HepG2 (cell line): ENCODE measurements at regions not wholly inside any gene's neighbourhood (a gene's known extent, or its start where the extent isn't known, plus 50 kb on each side); places are given as distances from the start of the nearest gene placed in this dataset.

Experiments used
- ATAC-seq: fragments of 200-7000 bp; cut with Tn5 transposase; 3 replicates; pipeline ENCODE4 v1.9.1; 2020; ENCODE audit warnings: mild to moderate bottlenecking, moderate library complexity
- BruUV-seq: library from RNA; stranded (reverse); fragments of 400-500 nt; replicated peaks from 2 replicates; lab custom pipeline; 2021; lab: Mats Ljungman, UMichigan
- CTCF ChIA-PET: fragments of 300-600 bp; formaldehyde crosslinking; extraction: SDS; loops from one replicate; lab custom pipeline; 2021; ENCODE audit warnings: low total read pairs, inconsistent platforms, low intra/inter-chr PET ratio; lab: Yijun Ruan, JAX
- POLR2A ChIA-PET: fragments of 350-600 bp; sonication (Branson Sonifier 250); formaldehyde crosslinking; loops from one replicate; lab custom pipeline; 2020; ENCODE audit warnings: antibody characterized with exemption, inconsistent platforms; lab: Yijun Ruan, JAX
- DNase-seq: peaks from one replicate; pipeline ENCODE4 v3.0.0-alpha.2; 2015; ENCODE audit warnings: low spot score
- FAIRE-seq: peaks from 3 replicates; lab custom pipeline; 2011; peaks lifted over from hg19 to GRCh38; lab: Jason Lieb, UNC
- H2AFZ ChIP-seq: one replicate; pipeline ENCODE4 v1.6.1; 2011; ENCODE audit warnings: low read length, inconsistent platforms
- H3K27ac ChIP-seq: fragments of 300-600 bp; 3 replicates; pipeline ENCODE4 v1.8.0; 2011; ENCODE audit warnings: mixed run types, mild to moderate bottlenecking, mixed read lengths, low read length, inconsistent platforms; ENCODE audit not compliant: insufficient read depth; ENCODE audit errors: extremely low read length
- H3K27me3 ChIP-seq, 2 experiments: fragments of 200-600 bp in 1 of 2; 2 replicates in 1 of 2; 3 replicates in 1 of 2; pipeline versions ENCODE4 v1.6.0 to v1.8.0; 2011; ENCODE audit warnings: low read length in 2 of 2, mild to moderate bottlenecking in 2 of 2, moderate library complexity in 2 of 2, inconsistent platforms in 1 of 2; ENCODE audit not compliant: insufficient read depth in 2 of 2, control insufficient read depth in 1 of 2
- H3K36me3 ChIP-seq, 2 experiments: fragments of 200-600 bp in 1 of 2; replicated peaks in 1 of 2; 2 replicates in 1 of 2; 3 replicates in 1 of 2; pipeline versions ENCODE4 v1.5.1 to v1.8.0; 2011; ENCODE audit warnings: low read length in 2 of 2, inconsistent platforms in 1 of 2; ENCODE audit not compliant: insufficient read depth in 2 of 2, control insufficient read depth in 1 of 2
- H3K4me1 ChIP-seq: 2 replicates; pipeline ENCODE4 v1.5.1; 2012; ENCODE audit warnings: low read length, inconsistent platforms; ENCODE audit not compliant: insufficient read depth
- H3K4me2 ChIP-seq: 2 replicates; pipeline ENCODE4 v1.6.0; 2011; ENCODE audit warnings: low read depth, low read length, inconsistent platforms
- H3K4me3 ChIP-seq, 3 experiments: fragments of 200-600 bp in 1 of 3; sonication (generic), shearing (Covaris generic) in 1 of 3; replicated peaks in 1 of 3; 2 replicates each; pipeline ENCODE4 v1.5.1; 2011 to 2016; ENCODE audit warnings: low read length in 3 of 3, inconsistent platforms in 2 of 3, low read depth in 2 of 3, mild to moderate bottlenecking in 2 of 3, control low read depth in 1 of 3, mixed read lengths in 1 of 3; ENCODE audit not compliant: insufficient read depth in 1 of 3
- H3K79me2 ChIP-seq: one replicate; pipeline ENCODE4 v1.6.1; 2011; ENCODE audit warnings: low read length, inconsistent platforms; ENCODE audit not compliant: insufficient read depth
- H3K9ac ChIP-seq: 2 replicates; pipeline ENCODE4 v1.6.0; 2011; ENCODE audit warnings: mild to moderate bottlenecking, low read depth, low read length, inconsistent platforms; ENCODE audit not compliant: insufficient read depth
- H3K9me3 ChIP-seq: 2 replicates; pipeline ENCODE4 v1.5.1; 2012; ENCODE audit warnings: mild to moderate bottlenecking, low read length
- H4K20me1 ChIP-seq: 2 replicates; pipeline ENCODE4 v1.6.0; 2011; ENCODE audit warnings: inconsistent platforms, mild to moderate bottlenecking, low read length, moderate library complexity; ENCODE audit not compliant: insufficient read depth
- ATF7 ChIP-seq, 2 experiments: fragments of 450-650 bp in 1 of 2; sonication (generic) in 1 of 2; formaldehyde crosslinking in 1 of 2; IDR thresholded peaks; 2 replicates each; pipeline versions ENCODE4 v1.4.0 to v1.6.1; 2016 to 2020; ENCODE audit warnings: antibody characterized with exemption in 1 of 2, mild to moderate bottlenecking in 1 of 2, missing genetic modification reagents in 1 of 2
- BATF2 ChIP-seq: sonication (generic); formaldehyde crosslinking; IDR thresholded peaks from 2 replicates; pipeline ENCODE4 v1.8.0; 2022; ENCODE audit warnings: mild to moderate bottlenecking, missing genetic modification reagents, moderate library complexity
- BCLAF1 ChIP-seq: fragments of 450-650 bp; IDR thresholded peaks from 2 replicates; pipeline ENCODE4 v1.6.1; 2017; ENCODE audit warnings: mild to moderate bottlenecking
- CTCF ChIP-seq: sonication (generic); formaldehyde crosslinking; IDR thresholded peaks from 2 replicates; pipeline ENCODE4 v1.5.0; 2020; ENCODE audit warnings: mild to moderate bottlenecking, missing genetic modification reagents, moderate library complexity
- GATA4 ChIP-seq: sonication (generic); IDR thresholded peaks from 2 replicates; pipeline ENCODE4 v1.6.1; 2016; ENCODE audit warnings: antibody characterized with exemption, low read depth, borderline replicate concordance
- IRF9 ChIP-seq: sonication (generic); formaldehyde crosslinking; IDR thresholded peaks from 2 replicates; pipeline ENCODE4 v1.8.0; 2022; ENCODE audit warnings: missing genetic modification reagents, mild to moderate bottlenecking, borderline replicate concordance
- KDM6A ChIP-seq: IDR thresholded peaks from 2 replicates; pipeline ENCODE4 v1.6.1; 2016; ENCODE audit warnings: low read depth
- MBD4 ChIP-seq: IDR thresholded peaks from 2 replicates; pipeline ENCODE4 v1.6.1; 2012; ENCODE audit warnings: low read length, inconsistent platforms, borderline replicate concordance
- MTA1 ChIP-seq: sonication (generic); formaldehyde crosslinking; IDR thresholded peaks from 2 replicates; pipeline ENCODE4 v1.4.0; 2020; ENCODE audit warnings: missing genetic modification reagents, mild to moderate bottlenecking, borderline replicate concordance
- MXD4 ChIP-seq: IDR thresholded peaks from 2 replicates; pipeline ENCODE4 v1.6.1; 2016; ENCODE audit warnings: mild to moderate bottlenecking, missing biosample characterization, missing genetic modification reagents
- SCMH1 ChIP-seq: sonication (generic); formaldehyde crosslinking; IDR thresholded peaks from 2 replicates; pipeline ENCODE4 v1.9.0; 2021; ENCODE audit warnings: missing genetic modification reagents, mild to moderate bottlenecking, borderline replicate concordance
- TBP ChIP-seq: sonication (generic); formaldehyde crosslinking; IDR thresholded peaks from 2 replicates; pipeline ENCODE4 v1.5.0; 2020; ENCODE audit warnings: missing genetic modification reagents
- ZBTB37 ChIP-seq: sonication (generic); formaldehyde crosslinking; IDR thresholded peaks from 2 replicates; pipeline ENCODE4 v1.4.0; 2020; ENCODE audit warnings: mild to moderate bottlenecking, missing genetic modification reagents
- ZFP1 ChIP-seq: IDR thresholded peaks from 2 replicates; pipeline ENCODE4 v1.6.1; 2016
- ZNF143 ChIP-seq: sonication (generic); formaldehyde crosslinking; IDR thresholded peaks from 2 replicates; pipeline ENCODE4 v1.4.0; 2020; ENCODE audit warnings: missing genetic modification reagents
- ZNF556 ChIP-seq: sonication (generic); formaldehyde crosslinking; IDR thresholded peaks from 2 replicates; pipeline ENCODE4 v1.4.0; 2020; ENCODE audit warnings: mild to moderate bottlenecking, missing genetic modification reagents, borderline replicate concordance
- ZNF567 ChIP-seq: sonication (generic); formaldehyde crosslinking; IDR thresholded peaks from 2 replicates; pipeline ENCODE4 v1.8.1; 2023; ENCODE audit warnings: mild to moderate bottlenecking, missing genetic modification reagents, borderline replicate concordance
- WGBS: methylation state at CpG from one replicate; pipeline ENCODE4 v1.1.6; 2017; ENCODE audit warnings: low lambda C conversion rate; 5-methylcytosine and 5-hydroxymethylcytosine counted together
- in situ Hi-C: cut with HindIII; loops from 2 replicates; pipeline ENCODE4 v1.10.0; 2017; ENCODE audit warnings: low pct_unique_long_range_greater_than_20kb; ENCODE audit not compliant: extremely low pct_ligation_motif_present
- intact Hi-C: fragments of 100-400 bp; cut with micrococcal nuclease; formaldehyde crosslinking; loops from one replicate; pipeline ENCODE4 v1.10.0; 2022; ENCODE audit not compliant: unreplicated experiment

- DNase-seq = no peak
- in situ Hi-C loops = no loop called here
- POLR2A ChIA-PET = no interaction called here
- TF ChIP-seq BCLAF1 (no peak), MXD4 (CRISPR knock-in tag) (no peak), MBD4 (no peak), GATA4 (no peak), MTA1 (CRISPR knock-in tag) (no peak), IRF9 (no peak), ATF7 (IDR thresholded peaks at IDR 0.05) (no peak), ATF7 (CRISPR knock-in tag; IDR thresholded peaks at IDR 0.05) (no peak), ZNF556 (no peak), TBP (no peak), CTCF (CRISPR knock-in tag) (no peak), ZNF143 (CRISPR knock-in tag) (no peak), ZFP1 (CRISPR knock-in tag) (no peak), ZBTB37 (no peak), SCMH1 (no peak), KDM6A (CRISPR knock-in tag) (no peak), ZNF567 (CRISPR knock-in tag) (no peak), BATF2 (CRISPR knock-in tag) (no peak)
Observed at GRCh38 chr1:157213836-157214235, 75.6 kb upstream of the ETV3 start.

More at GRCh38 chr1:157213836-157214235, 75.6 kb upstream of the ETV3 start:
- H3K27ac ChIP-seq = no peak overlapping the region
- no peaks in the 10 kb centered on the region for H3K36me3 ChIP-seq
- no TSS peak for BruUV-seq
- no peak overlapping the region for H2AFZ ChIP-seq
- H4K20me1 ChIP-seq = no peaks in the 10 kb centered on the region
- no peak overlapping the region for H3K4me2 ChIP-seq
- H3K4me1 ChIP-seq = peaks cover 8% of the 10 kb centered on the region
- H3K4me3 ChIP-seq = no peak overlapping the region
- CTCF ChIA-PET = no interaction called here
- H3K9me3 ChIP-seq = peaks cover 18% of the 10 kb centered on the region; the same call in 1 of the 2 replicates
- intact Hi-C loops = no loop called here
- no peak overlapping the region for H3K9ac ChIP-seq
- H3K27me3 ChIP-seq = peaks cover 3 to 6% of the 10 kb centered on the region in 2 experiments; a peak in 3 of 5 replicates
- FAIRE-seq (no peak), ATAC-seq (no peak)
- WGBS = 0% methylated on average over 2 of the region's 2 CpGs
- no peaks in the 10 kb centered on the region for H3K79me2 ChIP-seq
